SIG-M5 (cell line): ENCODE measurements at regions not wholly inside any gene's neighbourhood (a gene's known extent, or its start where the extent isn't known, plus 50 kb on each side); places are given as distances from the start of the nearest gene placed in this dataset.

ENCODE experiments used
- DNase-seq: peaks from one replicate; lab custom pipeline; 2025; lab: John Stamatoyannopoulos, UW

DNA sequence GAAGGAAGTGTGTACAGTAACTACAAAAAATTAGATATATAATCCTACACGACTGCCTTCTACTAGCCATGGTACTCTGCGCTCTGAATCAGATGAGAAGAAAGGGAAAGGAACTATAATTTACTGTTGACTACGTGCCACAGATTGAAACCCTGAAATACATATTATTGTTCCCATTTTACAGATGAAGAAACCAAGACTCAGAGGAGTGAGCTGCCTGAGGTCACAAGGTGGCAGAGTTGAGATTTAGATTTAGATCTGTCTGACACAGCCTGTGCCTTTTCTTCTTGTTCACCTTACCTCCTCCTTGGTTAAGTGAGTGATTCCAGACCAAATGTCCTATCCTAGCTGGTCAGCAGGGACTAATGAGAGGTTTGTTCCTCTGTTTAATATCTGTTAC is 61.6 kb upstream of the OR4E1 start:
- no peak for DNase-seq

DNA sequence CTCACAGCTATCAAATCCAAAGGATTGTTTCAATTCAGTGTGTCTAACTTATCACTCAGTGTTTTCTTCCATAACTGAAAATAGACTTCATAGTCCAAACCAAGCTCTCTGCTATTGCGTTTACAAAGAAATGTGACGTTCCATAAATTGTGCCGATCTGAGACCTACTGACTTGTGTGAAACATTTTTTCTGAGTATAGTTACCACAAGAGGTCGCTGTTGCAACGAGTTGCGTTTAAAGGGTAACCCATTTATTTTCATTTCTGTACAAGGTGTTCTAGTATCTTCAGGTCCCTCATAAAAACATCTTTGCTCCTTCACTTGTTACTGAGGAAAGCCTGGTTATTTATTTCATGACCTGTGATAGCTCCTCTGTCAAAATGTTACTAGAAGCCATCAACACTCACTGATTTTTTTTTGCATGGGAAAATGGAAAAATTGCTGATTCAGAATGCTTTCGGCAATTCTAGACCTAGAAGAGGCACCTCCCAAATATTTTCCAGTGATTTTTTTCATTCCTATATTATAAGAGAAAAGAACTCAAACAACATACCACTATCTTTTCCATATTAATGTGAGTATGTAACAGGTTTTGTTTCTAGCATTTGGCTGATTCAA is 60.9 kb upstream of the OR4E1 start:
- DNase-seq, result no peak

DNA sequence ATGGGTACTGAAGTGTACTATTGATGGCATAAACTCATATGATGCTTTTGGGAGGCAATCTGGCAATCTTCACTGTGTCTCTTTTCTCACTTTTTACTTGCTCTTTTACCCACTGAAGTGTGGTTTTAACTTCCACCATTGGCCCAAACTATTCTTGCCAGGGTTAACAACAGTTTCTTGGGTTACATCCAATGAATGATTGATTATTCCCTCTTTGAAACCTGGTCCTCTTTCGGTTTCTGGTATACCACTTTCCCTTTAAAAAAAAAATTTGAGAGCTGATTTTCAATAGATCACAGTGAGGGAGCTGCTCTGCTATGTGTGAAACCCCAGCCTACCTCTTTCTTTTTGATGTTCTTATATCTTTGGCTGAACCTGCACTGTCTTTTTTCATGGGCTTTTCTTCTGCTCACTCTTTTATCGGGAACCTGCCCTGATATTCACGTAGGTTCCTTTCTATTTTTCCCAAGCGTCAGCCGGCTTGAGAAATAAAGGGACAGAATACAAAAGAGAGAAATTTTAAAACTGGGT is 56.1 kb upstream of the OR4E1 start:
- no peak for DNase-seq

DNA sequence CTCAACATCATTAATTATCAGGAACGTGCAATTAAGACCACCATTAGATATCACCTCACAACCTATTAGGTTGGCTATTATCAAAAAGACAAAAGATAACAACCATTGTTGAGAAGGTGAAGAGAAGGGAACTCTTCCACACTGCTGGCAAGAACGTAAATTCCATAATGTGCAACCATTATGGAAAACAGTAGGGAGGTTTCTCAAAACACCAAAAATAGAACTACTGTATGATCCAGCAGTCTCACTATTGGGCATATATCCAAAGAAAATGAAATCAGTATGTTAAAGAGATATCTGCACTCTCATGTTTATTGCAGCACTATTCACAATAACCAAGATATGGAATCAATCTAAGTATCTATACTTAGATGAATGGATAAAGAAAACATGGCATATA is 51.6 kb upstream of the OR4E1 start:
- DNase-seq, result no peak

DNA sequence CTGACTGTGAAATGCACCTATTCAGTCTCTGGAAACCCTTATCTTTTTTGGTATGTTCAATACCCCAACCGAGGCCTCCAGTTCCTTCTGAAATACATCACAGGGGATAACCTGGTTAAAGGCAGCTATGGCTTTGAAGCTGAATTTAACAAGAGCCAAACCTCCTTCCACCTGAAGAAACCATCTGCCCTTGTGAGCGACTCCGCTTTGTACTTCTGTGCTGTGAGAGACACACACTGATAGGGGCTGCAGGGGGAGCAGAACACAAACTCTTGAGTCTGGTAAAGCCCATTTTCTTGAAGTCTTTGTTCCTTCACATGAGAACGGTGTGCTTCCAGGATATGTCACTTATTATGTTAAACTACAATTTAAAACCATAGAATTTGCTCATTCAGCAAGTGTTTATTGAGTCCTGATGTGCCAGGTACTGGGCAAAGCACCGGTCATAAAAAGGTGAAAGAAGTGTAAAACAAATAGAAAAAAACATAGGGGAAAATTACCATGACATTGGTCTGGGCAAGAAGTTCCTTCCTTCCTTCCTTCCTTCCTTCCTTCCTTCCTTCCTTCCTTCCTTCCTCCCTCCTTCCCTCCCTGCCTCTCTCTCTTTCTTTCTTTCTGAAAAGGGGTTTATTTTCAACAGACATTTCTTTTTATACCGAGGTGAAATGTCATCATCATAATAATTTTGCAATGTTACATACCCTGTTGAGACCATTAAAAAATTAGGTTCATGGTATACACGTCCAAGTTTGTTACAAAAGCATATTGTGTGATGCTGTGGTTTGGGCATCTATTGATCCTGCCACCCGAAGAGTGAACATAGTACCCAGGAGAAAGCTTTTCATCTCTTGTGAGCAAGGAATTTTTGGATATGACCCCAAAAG is 50.7 kb upstream of the OR4E1 start:
- DNase-seq, result no peak

DNA sequence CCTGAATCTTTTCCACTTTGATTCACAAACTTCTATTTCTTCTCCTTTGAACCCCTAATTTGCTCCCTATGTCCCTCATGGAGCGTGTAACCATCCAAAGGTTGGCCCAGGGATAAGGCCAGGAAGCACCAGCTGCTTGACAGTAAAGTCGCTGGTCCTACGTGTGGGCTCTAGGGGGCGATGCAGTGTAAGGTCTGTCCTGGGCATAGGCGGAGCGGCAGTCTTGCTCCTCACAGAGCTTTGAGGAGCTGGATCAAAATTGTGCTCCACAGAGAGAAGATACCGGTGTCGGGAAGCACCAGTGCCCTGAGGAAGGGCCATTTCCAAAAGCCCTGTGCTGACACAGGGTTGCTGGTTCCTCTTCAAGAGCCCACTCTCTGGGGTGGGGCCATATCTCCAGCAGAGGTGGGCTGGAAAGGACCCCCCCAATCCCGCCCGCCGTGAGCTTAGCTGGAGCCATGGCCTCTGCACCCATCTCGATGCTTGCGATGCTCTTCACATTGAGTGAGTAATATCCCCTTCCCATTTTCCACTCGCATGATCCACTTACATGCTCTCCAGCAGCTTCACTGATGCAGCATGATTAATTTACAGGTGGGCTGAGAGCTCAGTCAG is 49.9 kb upstream of the OR4E1 start:
- no peak for DNase-seq
